KOPT-K1 (cell line): ENCODE measurements at regions not wholly inside any gene's neighbourhood (a gene's known extent, or its start where the extent isn't known, plus 50 kb on each side); places are given as distances from the start of the nearest gene placed in this dataset.

Experiments used
- H3K27ac ChIP-seq: fragments of 200-600 bp; sonication (generic); 2 replicates; pipeline ENCODE4 v1.5.1; 2016; ENCODE audit warnings: antibody characterized with exemption, mild to moderate bottlenecking, low read depth, low read length; ENCODE audit not compliant: poor library complexity, severe bottlenecking
- H3K36me3 ChIP-seq: fragments of 200-600 bp; sonication (generic); 2 replicates; pipeline ENCODE4 v1.5.1; 2017; ENCODE audit warnings: antibody characterized with exemption, mild to moderate bottlenecking, low read length, moderate library complexity; ENCODE audit not compliant: insufficient read depth
- H3K9me3 ChIP-seq: fragments of 200-600 bp; sonication (generic); 2 replicates; pipeline ENCODE4 v1.5.1; 2017; ENCODE audit warnings: antibody characterized with exemption, low read length, mild to moderate bottlenecking; ENCODE audit not compliant: insufficient read depth, poor library complexity, severe bottlenecking

- H3K36me3 ChIP-seq, result no peaks in the 10 kb centered on the region
- H3K9me3 ChIP-seq, result no peaks in the 10 kb centered on the region
- H3K27ac ChIP-seq, result no peak overlapping the region
These were observed 265.6 kb downstream of the ARRDC4 start for GRCh38 chr15:98226149-98226548.

GRCh38 chr15:98226578-98226977 is 266.1 kb downstream of the ARRDC4 start:
- no peaks in the 10 kb centered on the region for H3K36me3 ChIP-seq
- no peaks in the 10 kb centered on the region for H3K9me3 ChIP-seq
- no peak overlapping the region for H3K27ac ChIP-seq

DNA sequence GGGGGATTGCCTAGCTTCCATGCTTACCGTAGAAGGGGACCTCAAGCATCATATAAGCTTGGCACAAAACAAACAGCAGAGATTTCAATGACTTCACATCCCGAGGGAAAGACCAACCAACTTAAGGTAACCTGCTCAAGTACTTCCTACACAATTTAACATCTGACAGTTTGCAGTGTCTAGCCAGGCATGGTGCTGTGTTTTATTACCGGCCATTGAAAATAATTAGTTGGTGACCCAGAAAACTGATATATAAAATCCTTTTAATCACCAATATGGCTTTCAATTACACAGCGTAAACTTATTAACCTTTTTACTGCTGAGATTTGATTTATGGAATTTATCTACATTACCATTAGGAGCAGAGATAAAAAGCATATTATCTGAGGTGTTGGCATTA is 268.3 kb downstream of the ARRDC4 start:
- H3K9me3 ChIP-seq, result no peaks in the 10 kb centered on the region
- no peaks in the 10 kb centered on the region for H3K36me3 ChIP-seq
- no peak overlapping the region for H3K27ac ChIP-seq

DNA sequence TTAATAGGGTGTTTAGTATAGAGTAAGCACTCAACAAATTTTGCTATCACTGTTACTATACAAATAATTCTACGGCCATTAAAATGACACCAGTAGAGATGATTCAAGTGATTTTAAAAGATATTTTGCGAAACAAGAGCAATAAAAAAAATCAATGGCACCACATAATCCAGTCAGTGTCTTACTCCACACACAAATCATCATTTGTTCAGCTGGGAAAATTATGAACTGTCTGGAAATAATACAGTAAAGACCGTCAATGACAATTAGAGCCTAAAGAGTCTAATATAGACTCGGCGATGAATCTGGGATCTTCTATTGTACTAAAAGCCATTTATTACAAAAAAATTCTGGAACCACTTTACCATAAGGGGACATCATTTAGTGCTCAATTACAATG is 270.5 kb downstream of the ARRDC4 start:
- no peaks in the 10 kb centered on the region for H3K9me3 ChIP-seq
- H3K36me3 ChIP-seq, result no peaks in the 10 kb centered on the region
- no peak overlapping the region for H3K27ac ChIP-seq

DNA sequence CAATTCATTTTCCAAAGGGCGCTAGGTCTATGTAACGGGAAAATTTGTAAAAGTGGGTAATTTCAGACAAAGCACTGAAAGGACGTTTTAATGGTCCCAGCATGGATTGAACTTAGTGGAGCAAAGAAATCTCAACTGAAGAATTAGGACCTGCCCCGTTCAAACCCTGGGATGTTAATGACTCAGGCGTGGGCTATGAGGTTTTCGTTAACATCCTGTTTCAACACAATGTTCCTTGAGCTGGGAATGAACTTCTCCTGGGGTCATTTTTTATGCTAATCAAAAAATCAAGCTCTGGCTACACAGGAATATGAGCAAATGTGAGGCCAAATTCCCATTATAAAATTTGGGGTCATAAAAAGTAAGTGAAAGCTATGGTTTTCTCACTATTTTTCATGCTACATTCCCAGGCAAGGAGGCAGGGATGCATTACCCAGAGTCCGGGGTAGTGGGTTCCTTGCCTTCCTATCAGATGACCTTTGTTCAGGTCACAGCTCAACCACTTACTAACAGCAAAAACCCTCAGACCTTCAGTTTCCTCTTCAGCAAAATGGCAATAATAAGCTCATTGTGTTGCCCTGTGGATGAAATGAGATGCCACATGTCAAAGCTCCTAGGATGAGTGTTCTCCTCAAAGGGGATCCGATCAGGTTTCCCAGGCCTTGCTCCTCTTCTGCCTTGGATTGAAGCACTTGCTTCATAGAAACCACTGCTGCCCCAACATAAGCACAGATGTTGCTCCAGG is 271.4 kb downstream of the ARRDC4 start:
- Histone ChIP-seq H3K36me3 (no peaks in the 10 kb centered on the region), H3K9me3 (no peaks in the 10 kb centered on the region), H3K27ac (no peak overlapping the region)

GRCh38 chr15:98232761-98233160 is 272.3 kb downstream of the ARRDC4 start:
- Histone ChIP-seq H3K27ac (no peak overlapping the region), H3K9me3 (no peaks in the 10 kb centered on the region), H3K36me3 (no peaks in the 10 kb centered on the region)

GRCh38 chr15:98233873-98234272 is 273.4 kb downstream of the ARRDC4 start:
- H3K27ac ChIP-seq, result no peak overlapping the region

DNA sequence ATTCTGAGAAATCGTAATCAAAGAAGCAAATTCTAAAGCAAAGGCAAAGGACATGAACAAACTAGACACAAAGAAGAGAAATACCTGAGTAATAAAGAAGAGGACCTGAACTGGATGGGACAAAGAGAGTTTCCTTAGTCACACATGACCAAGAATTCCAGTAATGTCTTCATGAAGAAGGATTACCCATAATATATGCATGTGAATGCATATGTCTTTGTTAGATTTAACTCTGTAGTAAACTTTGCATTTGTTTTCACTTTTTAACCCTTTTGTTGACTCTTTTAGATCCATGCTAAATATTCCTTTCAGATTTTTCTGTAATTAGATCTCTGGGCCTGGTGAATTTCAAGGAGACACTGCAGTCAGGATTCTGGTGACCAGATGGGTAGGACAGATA is 279.8 kb downstream of the ARRDC4 start:
- Histone ChIP-seq H3K9me3 (no peaks in the 10 kb centered on the region), H3K27ac (no peak overlapping the region), H3K36me3 (no peaks in the 10 kb centered on the region)

More at GRCh38 chr15:98233873-98234272, 273.4 kb downstream of the ARRDC4 start:
- H3K9me3 ChIP-seq, result no peaks in the 10 kb centered on the region
- no peaks in the 10 kb centered on the region for H3K36me3 ChIP-seq

GRCh38 chr15:98241032-98241554 is 280.6 kb downstream of the ARRDC4 start:
- H3K27ac ChIP-seq, result no peak overlapping the region
- H3K9me3 ChIP-seq, result no peaks in the 10 kb centered on the region
- no peaks in the 10 kb centered on the region for H3K36me3 ChIP-seq

GRCh38 chr15:98257290-98257689 is 296.8 kb downstream of the ARRDC4 start:
- Histone ChIP-seq H3K27ac (no peak overlapping the region), H3K36me3 (no peaks in the 10 kb centered on the region), H3K9me3 (peaks cover 26% of the 10 kb centered on the region)

DNA sequence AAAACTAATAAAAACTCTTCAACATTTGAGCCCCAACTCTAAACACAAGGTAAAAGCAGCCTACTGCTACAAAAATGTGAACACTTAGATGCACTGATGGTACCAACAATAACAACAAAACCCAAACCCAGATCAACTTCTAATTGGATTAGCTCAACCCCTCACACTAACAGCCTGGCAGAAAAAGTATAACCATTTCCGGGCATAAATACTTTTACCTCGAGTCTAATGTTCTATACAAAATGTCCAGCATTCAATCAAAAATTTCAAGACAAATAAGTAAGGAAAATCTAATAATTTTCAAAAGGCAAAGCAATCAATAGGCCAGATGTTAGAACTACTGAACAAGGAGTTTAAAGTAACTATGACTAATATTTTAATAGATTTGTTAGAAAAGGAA is 303.3 kb downstream of the ARRDC4 start:
- no peak overlapping the region for H3K27ac ChIP-seq
- H3K9me3 ChIP-seq, result peaks cover 25% of the 10 kb centered on the region
- no peaks in the 10 kb centered on the region for H3K36me3 ChIP-seq

DNA sequence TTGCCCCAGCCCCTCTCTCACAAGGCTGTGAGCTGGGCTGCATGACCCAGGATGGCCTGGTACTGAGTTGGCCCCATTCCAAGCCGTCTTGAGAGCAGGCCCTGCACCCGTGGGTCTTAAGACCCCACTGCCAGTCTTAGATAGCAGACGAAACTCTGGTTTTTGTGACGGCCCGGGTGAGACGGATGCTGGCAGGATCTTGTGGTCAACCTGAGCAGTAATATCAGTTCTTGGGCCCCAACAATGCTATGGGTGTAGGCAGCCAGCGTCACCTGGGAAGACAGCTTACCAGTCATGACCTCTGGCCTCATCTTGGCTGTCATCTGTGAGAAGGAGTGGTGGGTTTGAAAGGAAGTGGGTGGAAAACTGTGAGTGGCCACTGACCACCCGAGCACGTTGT is 305.8 kb downstream of the ARRDC4 start:
- Histone ChIP-seq H3K27ac (no peak overlapping the region), H3K36me3 (no peaks in the 10 kb centered on the region), H3K9me3 (peaks cover 11% of the 10 kb centered on the region)

- Histone ChIP-seq H3K27ac (no peak overlapping the region), H3K36me3 (no peaks in the 10 kb centered on the region), H3K9me3 (peaks cover 11% of the 10 kb centered on the region)
These were observed 307.7 kb downstream of the ARRDC4 start for GRCh38 chr15:98268163-98268562.

DNA sequence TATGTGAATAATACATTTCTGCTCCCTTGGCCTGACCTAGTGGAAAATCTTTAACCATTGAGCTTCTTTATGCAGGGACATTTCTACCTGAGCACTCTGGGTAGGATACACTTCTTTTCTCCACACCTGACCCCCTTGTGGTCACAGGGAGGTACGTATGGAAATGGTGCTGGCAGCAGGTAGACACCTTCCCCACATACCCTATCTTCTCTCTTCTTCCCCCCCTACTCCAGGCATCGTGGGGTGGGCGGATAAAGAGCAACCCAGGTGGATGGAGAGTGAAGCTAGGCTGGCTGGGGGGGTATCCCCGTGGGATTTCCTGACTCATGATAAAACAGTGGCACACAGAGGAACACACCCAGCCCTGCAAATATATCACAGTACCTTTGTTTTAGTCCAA is 312.1 kb downstream of the ARRDC4 start:
- H3K27ac ChIP-seq, result no peak overlapping the region
- H3K36me3 ChIP-seq, result no peaks in the 10 kb centered on the region
- no peaks in the 10 kb centered on the region for H3K9me3 ChIP-seq

- no peaks in the 10 kb centered on the region for H3K36me3 ChIP-seq
- no peaks in the 10 kb centered on the region for H3K9me3 ChIP-seq
- H3K27ac ChIP-seq, result no peak overlapping the region
These were observed 315.5 kb downstream of the ARRDC4 start for GRCh38 chr15:98276018-98276417.

GRCh38 chr15:98277602-98278001 is 317.1 kb downstream of the ARRDC4 start:
- Histone ChIP-seq H3K9me3 (no peaks in the 10 kb centered on the region), H3K27ac (no peak overlapping the region), H3K36me3 (no peaks in the 10 kb centered on the region)
